Ishikawa (cell line): ENCODE measurements at regions not wholly inside any gene's neighbourhood (a gene's known extent, or its start where the extent isn't known, plus 50 kb on each side); places are given as distances from the start of the nearest gene placed in this dataset.

ENCODE experiments used
- CEBPB ChIP-seq: IDR thresholded peaks from 2 replicates; pipeline ENCODE4 v1.6.1; 2012
- CREB1 ChIP-seq: IDR thresholded peaks from 2 replicates; pipeline ENCODE4 v1.6.1; 2012; ENCODE audit warnings: low read depth
- EGR1 ChIP-seq: IDR thresholded peaks from 2 replicates; pipeline ENCODE4 v1.6.1; 2012
- EP300 ChIP-seq: IDR thresholded peaks from 2 replicates; pipeline ENCODE4 v1.6.1; 2012; ENCODE audit warnings: borderline replicate concordance
- FOXM1 ChIP-seq: IDR thresholded peaks from 2 replicates; pipeline ENCODE4 v1.6.1; 2012; ENCODE audit warnings: low read depth, borderline replicate concordance
- NFIC ChIP-seq: IDR thresholded peaks from 2 replicates; pipeline ENCODE4 v1.6.1; 2012
- RAD21 ChIP-seq: IDR thresholded peaks from 2 replicates; pipeline ENCODE4 v1.6.1; 2012; ENCODE audit warnings: low read depth
- REST ChIP-seq: IDR thresholded peaks from 2 replicates; pipeline ENCODE4 v1.6.1; 2012; ENCODE audit warnings: low read depth, mild to moderate bottlenecking
- TAF1 ChIP-seq: IDR thresholded peaks from 2 replicates; pipeline ENCODE4 v1.6.1; 2012; ENCODE audit warnings: low read depth, mild to moderate bottlenecking
- TCF12 ChIP-seq: IDR thresholded peaks from 2 replicates; pipeline ENCODE4 v1.6.1; 2012; ENCODE audit warnings: low read depth
- TEAD4 ChIP-seq: IDR thresholded peaks from 2 replicates; pipeline ENCODE4 v1.6.1; 2012
- YY1 ChIP-seq: IDR thresholded peaks from 2 replicates; pipeline ENCODE4 v1.6.1; 2012; ENCODE audit warnings: low read depth
- ZBTB7A ChIP-seq: IDR thresholded peaks from 2 replicates; pipeline ENCODE4 v1.6.1; 2012; ENCODE audit warnings: low read depth
- TF ChIP-seq, protein P1 (sequence below): IDR thresholded peaks from 2 replicates; pipeline ENCODE4 v1.6.1; 2012
- TF ChIP-seq, protein P2 (sequence below): IDR thresholded peaks from 2 replicates; pipeline ENCODE4 v1.6.1; 2012

DNA sequence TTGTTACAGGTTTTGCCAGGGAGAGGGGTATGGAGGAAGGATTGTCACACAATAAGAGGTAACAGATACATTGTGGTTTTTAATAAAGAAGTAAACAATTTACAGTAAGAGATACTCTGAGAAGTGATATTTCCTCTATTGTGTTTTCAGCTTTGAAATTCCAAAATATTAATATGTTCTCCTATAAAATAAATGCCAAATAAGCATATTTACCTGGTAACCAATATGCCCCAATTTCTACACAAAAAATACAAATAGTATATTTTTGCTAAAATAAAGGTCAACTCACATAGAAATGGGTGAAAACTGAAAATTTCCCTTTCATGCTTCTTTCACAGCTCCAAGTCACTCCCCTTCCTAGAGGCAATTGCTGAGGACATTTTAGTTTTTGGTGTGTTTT is 437.4 kb upstream of the UBE2E2 start:
- TF ChIP-seq CREB1 = no peak
- no peak for TF ChIP-seq NFIC
- no peak for TF ChIP-seq EGR1
- no peak for TF ChIP-seq FOXM1
- TF ChIP-seq CEBPB = no peak
- TF ChIP-seq, protein P1, sequence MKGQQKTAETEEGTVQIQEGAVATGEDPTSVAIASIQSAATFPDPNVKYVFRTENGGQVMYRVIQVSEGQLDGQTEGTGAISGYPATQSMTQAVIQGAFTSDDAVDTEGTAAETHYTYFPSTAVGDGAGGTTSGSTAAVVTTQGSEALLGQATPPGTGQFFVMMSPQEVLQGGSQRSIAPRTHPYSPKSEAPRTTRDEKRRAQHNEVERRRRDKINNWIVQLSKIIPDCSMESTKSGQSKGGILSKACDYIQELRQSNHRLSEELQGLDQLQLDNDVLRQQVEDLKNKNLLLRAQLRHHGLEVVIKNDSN = no peak
- no peak for TF ChIP-seq RAD21
- TF ChIP-seq REST = no peak
- no peak for TF ChIP-seq EP300
- TF ChIP-seq, protein P2, sequence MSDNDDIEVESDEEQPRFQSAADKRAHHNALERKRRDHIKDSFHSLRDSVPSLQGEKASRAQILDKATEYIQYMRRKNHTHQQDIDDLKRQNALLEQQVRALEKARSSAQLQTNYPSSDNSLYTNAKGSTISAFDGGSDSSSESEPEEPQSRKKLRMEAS = no peak
- no peak for TF ChIP-seq ZBTB7A
- TF ChIP-seq YY1 = no peak
- no peak for TF ChIP-seq TCF12

DNA sequence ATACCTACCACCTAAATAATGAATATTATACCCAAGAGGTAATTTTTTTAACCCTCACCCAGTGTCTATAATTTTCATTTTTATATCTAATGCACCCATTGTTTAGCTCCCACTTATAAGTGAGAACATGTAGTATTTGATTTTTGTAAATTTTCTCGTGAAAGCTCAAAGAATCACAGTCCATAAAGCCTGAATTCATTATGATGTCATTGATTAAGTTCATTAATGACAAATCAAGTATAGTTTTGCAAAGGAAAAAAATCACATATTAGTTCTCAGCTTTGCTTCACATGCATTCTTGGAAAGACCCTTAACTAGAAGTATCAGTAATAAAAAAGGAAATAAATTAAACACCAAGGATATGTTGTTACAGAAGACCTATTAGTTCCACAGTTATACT is 425.3 kb upstream of the UBE2E2 start:
- TF ChIP-seq TAF1 (no peak), EGR1 (no peak), CEBPB (no peak)

GRCh38 chr3:22779737-22780136 is 423.4 kb upstream of the UBE2E2 start:
- TF ChIP-seq YY1 (no peak), EGR1 (no peak), TEAD4 (no peak), TCF12 (no peak), CREB1 (no peak), REST (no peak), ZBTB7A (no peak), CEBPB (no peak), NFIC (no peak), TAF1 (no peak), RAD21 (no peak), FOXM1 (no peak), EP300 (no peak)
- TF ChIP-seq, protein P1 = no peak
- TF ChIP-seq, protein P2 = no peak

DNA sequence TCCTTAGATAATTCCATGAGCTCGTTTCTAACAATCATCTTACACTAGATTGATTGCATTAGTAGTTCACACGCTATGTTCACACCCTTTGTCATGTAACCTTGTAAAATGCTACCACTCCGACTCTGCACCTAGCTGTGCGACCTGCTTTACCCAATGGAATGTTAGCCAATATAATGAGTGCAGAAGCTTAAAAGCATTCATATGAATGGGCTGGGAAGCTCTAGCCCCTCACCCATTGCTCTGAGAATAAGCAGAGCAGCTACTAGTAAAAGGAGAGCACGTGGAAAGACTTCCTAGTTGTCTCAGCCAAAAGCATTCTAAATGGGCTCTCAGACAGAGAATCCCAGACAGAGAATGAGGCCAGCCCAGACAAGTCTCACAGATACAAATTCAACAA is 410.6 kb upstream of the UBE2E2 start:
- TF ChIP-seq, protein P2 = no peak
- TF ChIP-seq EGR1 = no peak
- TF ChIP-seq NFIC = no peak
- TF ChIP-seq TAF1 = no peak
- TF ChIP-seq CREB1 = no peak
- no peak for TF ChIP-seq ZBTB7A
- TF ChIP-seq, protein P1 = no peak
- TF ChIP-seq TEAD4 = no peak

DNA sequence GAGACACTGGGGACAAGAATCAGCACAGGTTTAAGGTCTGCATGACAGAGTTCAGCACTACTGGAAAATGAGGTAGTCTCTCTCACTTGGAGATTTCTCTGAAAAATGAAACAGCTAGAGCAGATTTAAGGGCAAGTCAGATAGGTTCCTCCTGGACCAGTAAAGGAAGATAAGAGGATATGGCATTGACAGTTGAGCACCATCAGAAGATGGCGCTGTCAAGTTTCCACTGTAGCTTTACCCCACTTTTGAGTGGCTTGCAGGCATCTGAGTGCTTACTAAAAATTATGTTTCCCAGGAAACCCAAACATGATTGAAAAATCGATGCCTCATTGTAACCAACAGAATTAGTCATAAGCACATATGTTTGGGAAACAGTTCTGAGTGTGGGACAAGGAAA is 407.2 kb upstream of the UBE2E2 start:
- peak; percentile 18; the same call in 1 of the 2 replicates for TF ChIP-seq RAD21
- TF ChIP-seq YY1 = no peak

DNA sequence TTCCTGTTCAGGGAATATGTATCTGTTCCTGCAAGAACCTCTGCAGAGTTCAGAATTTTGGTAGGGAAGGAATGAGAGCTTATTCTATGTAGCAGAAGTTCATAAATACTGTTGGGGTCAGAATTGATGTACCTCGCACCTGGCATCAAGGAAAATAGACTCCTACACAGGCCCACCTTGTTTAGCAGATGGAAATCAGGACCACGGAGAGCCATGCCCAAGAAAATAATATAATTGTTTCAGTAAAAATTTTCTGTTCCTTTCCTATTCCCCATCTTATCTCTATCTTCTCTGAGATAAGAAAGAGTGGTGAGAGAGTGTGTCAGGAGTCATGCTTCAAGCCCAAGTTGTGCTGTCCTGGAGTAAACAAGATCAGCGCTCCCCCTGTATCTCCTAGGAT is 404.7 kb upstream of the UBE2E2 start:
- TF ChIP-seq NFIC (no peak), FOXM1 (no peak), REST (peak; percentile 64), EGR1 (no peak)
